GM12873 (cell line): ENCODE measurements at regions not wholly inside any gene's neighbourhood (a gene's known extent, or its start where the extent isn't known, plus 50 kb on each side); places are given as distances from the start of the nearest gene placed in this dataset.

ENCODE experiments used
- TF ChIP-seq, protein P1 (sequence below): IDR thresholded peaks from 2 replicates; pipeline ENCODE4 v1.5.1; 2012; ENCODE audit warnings: low read depth, mild to moderate bottlenecking, moderate library complexity, low read length, control low read depth; ENCODE audit not compliant: insufficient read depth; ENCODE audit errors: missing control alignments

- TF ChIP-seq, protein P1, sequence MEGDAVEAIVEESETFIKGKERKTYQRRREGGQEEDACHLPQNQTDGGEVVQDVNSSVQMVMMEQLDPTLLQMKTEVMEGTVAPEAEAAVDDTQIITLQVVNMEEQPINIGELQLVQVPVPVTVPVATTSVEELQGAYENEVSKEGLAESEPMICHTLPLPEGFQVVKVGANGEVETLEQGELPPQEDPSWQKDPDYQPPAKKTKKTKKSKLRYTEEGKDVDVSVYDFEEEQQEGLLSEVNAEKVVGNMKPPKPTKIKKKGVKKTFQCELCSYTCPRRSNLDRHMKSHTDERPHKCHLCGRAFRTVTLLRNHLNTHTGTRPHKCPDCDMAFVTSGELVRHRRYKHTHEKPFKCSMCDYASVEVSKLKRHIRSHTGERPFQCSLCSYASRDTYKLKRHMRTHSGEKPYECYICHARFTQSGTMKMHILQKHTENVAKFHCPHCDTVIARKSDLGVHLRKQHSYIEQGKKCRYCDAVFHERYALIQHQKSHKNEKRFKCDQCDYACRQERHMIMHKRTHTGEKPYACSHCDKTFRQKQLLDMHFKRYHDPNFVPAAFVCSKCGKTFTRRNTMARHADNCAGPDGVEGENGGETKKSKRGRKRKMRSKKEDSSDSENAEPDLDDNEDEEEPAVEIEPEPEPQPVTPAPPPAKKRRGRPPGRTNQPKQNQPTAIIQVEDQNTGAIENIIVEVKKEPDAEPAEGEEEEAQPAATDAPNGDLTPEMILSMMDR: no peak
Observed at GRCh38 chr20:51104960-51105920, 82.3 kb upstream of the KCNG1 start.

DNA sequence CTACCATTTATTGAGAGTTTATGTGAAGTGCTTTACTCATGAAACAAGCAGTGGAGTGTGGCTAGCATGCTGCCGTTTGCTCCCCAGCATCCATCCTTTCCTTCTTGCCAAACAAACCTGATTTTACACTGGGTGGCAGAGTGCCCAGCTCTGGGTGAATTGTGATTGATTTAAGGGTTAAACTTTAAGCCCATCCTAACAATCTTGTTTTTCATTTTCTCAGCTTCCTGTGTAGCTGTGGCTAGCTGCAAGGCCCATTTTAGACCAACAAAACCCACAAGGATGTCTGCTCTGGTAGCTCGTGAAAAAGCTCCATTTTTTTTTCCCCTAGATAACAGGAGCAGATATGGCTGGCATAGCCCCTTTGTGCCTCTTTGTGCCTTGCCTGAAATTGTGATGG lies 77.7 kb upstream of the KCNG1 start:
- TF ChIP-seq, protein P1: no peak

DNA sequence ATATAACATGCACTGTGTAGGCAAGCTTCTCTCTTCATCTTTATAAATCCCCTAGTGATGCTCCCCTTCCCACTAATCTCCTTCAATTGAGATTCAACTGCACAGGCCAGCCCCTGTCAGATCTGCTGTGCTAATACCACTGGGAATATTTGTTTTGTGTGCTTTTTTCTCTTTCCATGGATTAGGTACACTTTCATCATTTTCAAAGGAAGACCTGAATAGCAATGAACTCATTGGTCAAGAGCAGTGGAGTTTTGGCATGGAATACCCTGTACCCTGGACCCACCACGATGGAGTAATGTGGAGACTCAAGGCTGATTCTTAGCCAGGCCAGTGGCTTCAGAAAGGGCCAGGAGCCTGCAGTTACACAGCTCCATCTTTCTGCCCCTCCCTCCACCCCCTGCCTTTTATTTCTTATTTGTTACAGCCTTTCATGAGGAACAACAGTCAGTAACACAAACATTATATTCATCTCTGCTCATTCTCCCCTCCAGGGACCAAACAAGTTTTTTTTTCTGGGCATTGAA lies 75.4 kb upstream of the KCNG1 start:
- TF ChIP-seq, protein P1: no peak

GRCh38 chr20:51097351-51098120 lies 74.6 kb upstream of the KCNG1 start:
- TF ChIP-seq, protein P1: no peak

- TF ChIP-seq, protein P1: no peak
Observed at GRCh38 chr20:51096582-51097267, 73.8 kb upstream of the KCNG1 start.

- TF ChIP-seq, protein P1: no peak
Observed at GRCh38 chr20:51095633-51096521, 73.0 kb upstream of the KCNG1 start.
